ENCODE measurements at regions not wholly inside any gene's neighbourhood (a gene's known extent, or its start where the extent isn't known, plus 50 kb on each side); places are given as distances from the start of the nearest gene placed in this dataset.

DNA sequence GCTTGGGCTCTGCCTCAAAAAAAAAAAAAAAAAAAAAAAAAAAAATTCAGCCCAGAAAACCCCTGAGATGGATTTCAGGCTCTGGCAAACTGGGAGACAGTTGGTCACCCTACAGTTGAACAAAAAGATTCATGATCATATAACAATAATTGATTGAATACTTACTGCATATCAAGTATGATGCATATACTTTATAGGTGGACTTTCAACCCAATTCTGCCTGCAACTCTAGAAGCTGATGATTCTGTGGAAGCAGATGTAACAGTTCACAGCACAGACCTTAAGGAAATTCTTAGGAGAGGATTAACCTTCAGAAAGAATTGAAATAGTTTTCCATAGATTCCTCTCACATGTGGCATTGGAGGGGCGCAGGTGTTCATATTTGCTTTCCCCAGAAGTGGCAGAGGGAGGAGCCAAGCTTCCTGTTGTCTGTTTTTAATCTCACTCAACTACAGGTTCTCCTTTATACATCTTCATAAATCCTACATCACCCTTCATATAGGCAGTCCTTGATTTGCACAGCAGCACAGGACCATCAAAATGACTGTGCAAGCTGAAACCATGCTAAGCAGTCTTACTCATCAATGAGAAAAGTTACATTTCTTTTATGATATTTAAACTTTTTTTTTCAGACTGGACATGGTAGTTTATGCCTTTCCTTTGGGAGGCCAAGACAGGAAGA lies 149.4 kb upstream of the KLF3 start:
- TF ChIP-seq EZH2phosphoT487 (conservative IDR thresholded peaks at IDR 0.05; ENCODE audit: low read length), result no peak
- TF ChIP-seq, protein P1, sequence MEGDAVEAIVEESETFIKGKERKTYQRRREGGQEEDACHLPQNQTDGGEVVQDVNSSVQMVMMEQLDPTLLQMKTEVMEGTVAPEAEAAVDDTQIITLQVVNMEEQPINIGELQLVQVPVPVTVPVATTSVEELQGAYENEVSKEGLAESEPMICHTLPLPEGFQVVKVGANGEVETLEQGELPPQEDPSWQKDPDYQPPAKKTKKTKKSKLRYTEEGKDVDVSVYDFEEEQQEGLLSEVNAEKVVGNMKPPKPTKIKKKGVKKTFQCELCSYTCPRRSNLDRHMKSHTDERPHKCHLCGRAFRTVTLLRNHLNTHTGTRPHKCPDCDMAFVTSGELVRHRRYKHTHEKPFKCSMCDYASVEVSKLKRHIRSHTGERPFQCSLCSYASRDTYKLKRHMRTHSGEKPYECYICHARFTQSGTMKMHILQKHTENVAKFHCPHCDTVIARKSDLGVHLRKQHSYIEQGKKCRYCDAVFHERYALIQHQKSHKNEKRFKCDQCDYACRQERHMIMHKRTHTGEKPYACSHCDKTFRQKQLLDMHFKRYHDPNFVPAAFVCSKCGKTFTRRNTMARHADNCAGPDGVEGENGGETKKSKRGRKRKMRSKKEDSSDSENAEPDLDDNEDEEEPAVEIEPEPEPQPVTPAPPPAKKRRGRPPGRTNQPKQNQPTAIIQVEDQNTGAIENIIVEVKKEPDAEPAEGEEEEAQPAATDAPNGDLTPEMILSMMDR (IDR thresholded peaks at IDR 0.05; ENCODE audit: insufficient read depth, low read length, poor library complexity, severe bottlenecking), result no peak
- H3K79me2 ChIP-seq (ENCODE audit: insufficient read depth, low read length), result no peaks in the 10 kb centered on the region
- no peak overlapping the region for H3K9ac ChIP-seq (ENCODE audit: low read length)
- no peak overlapping the region for H3K4me2 ChIP-seq (ENCODE audit: low read depth, low read length, poor library complexity, severe bottlenecking)
- no peak overlapping the region for H3K27ac ChIP-seq (ENCODE audit: low read depth, low read length)
- H3K9me3 ChIP-seq (ENCODE audit: insufficient read depth, low read length), result no peaks in the 10 kb centered on the region
- H4K20me1 ChIP-seq (ENCODE audit: low read depth, low read length), result no peaks in the 10 kb centered on the region
- no peak overlapping the region for H3K4me3 ChIP-seq (ENCODE audit: insufficient read depth, low read length, poor library complexity, severe bottlenecking)
- H3K27me3 ChIP-seq (ENCODE audit: low read length), result no peaks in the 10 kb centered on the region
- no peaks in the 10 kb centered on the region for H3F3A ChIP-seq (ENCODE audit: insufficient read depth)
- no peaks in the 10 kb centered on the region for H3K9me2 ChIP-seq (replicated peaks; ENCODE audit: insufficient read depth, low read length)
- no peak overlapping the region for H2AFZ ChIP-seq (ENCODE audit: low read depth, low read length, severe bottlenecking)
- H3K36me3 ChIP-seq (ENCODE audit: low read length), result no peaks in the 10 kb centered on the region

GRCh38 chr4:38516190-38516589 lies 147.8 kb upstream of the KLF3 start:
- H3K9me2 ChIP-seq (replicated peaks; ENCODE audit: insufficient read depth, low read length), result no peaks in the 10 kb centered on the region
- no peaks in the 10 kb centered on the region for H3K9me3 ChIP-seq (ENCODE audit: insufficient read depth, low read length)
- no peaks in the 10 kb centered on the region for H3K27me3 ChIP-seq (ENCODE audit: low read length)
- no peak overlapping the region for H3K27ac ChIP-seq (ENCODE audit: low read depth, low read length)
- no peak overlapping the region for H3K9ac ChIP-seq (ENCODE audit: low read length)
- no peak for TF ChIP-seq EZH2phosphoT487 (conservative IDR thresholded peaks at IDR 0.05; ENCODE audit: low read length)
- TF ChIP-seq, protein P1 (IDR thresholded peaks at IDR 0.05; ENCODE audit: insufficient read depth, low read length, poor library complexity, severe bottlenecking), result no peak
- H2AFZ ChIP-seq (ENCODE audit: low read depth, low read length, severe bottlenecking), result no peak overlapping the region
- no peaks in the 10 kb centered on the region for H4K20me1 ChIP-seq (ENCODE audit: low read depth, low read length)
- no peaks in the 10 kb centered on the region for H3F3A ChIP-seq (ENCODE audit: insufficient read depth)
- no peaks in the 10 kb centered on the region for H3K79me2 ChIP-seq (ENCODE audit: insufficient read depth, low read length)
- H3K36me3 ChIP-seq (ENCODE audit: low read length), result no peaks in the 10 kb centered on the region
- H3K4me2 ChIP-seq (ENCODE audit: low read depth, low read length, poor library complexity, severe bottlenecking), result no peak overlapping the region
- no peak overlapping the region for H3K4me3 ChIP-seq (ENCODE audit: insufficient read depth, low read length, poor library complexity, severe bottlenecking)

DNA sequence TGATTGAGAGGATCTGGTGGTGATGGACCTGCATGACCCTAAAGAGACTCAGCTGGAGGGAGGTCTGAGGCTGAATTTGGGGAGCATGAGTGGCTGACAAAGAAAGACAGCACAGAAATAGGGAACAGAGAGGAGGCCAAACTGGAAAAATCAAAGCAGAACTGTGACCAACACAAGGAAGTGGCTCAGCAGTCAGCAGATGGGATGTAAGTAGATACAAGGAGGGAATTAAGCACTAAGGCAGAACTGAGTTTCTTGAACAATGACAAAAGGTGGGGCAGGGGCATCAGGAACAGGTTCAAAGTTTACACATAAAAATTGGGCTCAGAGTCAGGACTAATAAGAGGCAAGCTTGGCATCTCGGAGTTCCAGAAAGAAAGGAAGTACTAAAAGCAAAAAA lies 144.3 kb upstream of the KLF3 start:
- Histone ChIP-seq H3K9me3 (ENCODE audit: insufficient read depth, low read length) (no peaks in the 10 kb centered on the region), H3K27ac (ENCODE audit: low read depth, low read length) (no peak overlapping the region), H3K9ac (ENCODE audit: low read length) (no peak overlapping the region), H3K79me2 (ENCODE audit: insufficient read depth, low read length) (no peaks in the 10 kb centered on the region), H4K20me1 (ENCODE audit: low read depth, low read length) (no peaks in the 10 kb centered on the region), H3K27me3 (ENCODE audit: low read length) (no peaks in the 10 kb centered on the region), H3K4me3 (ENCODE audit: insufficient read depth, low read length, poor library complexity, severe bottlenecking) (no peak overlapping the region), H3K36me3 (ENCODE audit: low read length) (no peaks in the 10 kb centered on the region), H2AFZ (ENCODE audit: low read depth, low read length, severe bottlenecking) (no peak overlapping the region), H3K9me2 (replicated peaks; ENCODE audit: insufficient read depth, low read length) (no peaks in the 10 kb centered on the region), H3F3A (ENCODE audit: insufficient read depth) (no peaks in the 10 kb centered on the region), H3K4me2 (ENCODE audit: low read depth, low read length, poor library complexity, severe bottlenecking) (no peak overlapping the region)
- TF ChIP-seq, protein P1 (IDR thresholded peaks at IDR 0.05; ENCODE audit: insufficient read depth, low read length, poor library complexity, severe bottlenecking), result no peak
- no peak for TF ChIP-seq EZH2phosphoT487 (conservative IDR thresholded peaks at IDR 0.05; ENCODE audit: low read length)

Data from SU-DHL-6 (cell line).